COLO668 (cell line): ENCODE measurements at regions not wholly inside any gene's neighbourhood (a gene's known extent, or its start where the extent isn't known, plus 50 kb on each side); places are given as distances from the start of the nearest gene placed in this dataset.

Experiments used
- DNase-seq: peaks from one replicate; lab custom pipeline; 2025; ENCODE audit not compliant: unreplicated experiment; lab: John Stamatoyannopoulos, UW

DNA sequence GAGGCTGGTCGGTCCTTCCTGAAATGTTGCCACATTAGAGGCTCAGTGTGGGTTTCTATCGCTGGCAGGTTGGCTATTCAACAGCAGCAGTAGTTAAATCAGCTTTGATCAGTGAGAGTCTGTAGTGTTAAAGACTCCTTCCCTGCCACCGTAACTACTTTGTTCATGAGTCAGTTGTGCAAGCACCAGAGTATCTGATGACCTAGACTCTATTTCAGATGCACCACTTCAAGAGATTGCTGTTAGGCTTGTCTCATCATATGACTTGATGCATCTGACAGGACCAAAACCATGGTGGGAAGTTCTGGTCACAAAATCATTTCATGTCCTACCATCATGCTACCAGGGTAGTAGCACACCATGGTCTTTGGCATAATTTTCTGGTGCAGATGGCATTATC, 482.7 kb upstream of the MPDZ start:
- DNase-seq: no peak

DNA sequence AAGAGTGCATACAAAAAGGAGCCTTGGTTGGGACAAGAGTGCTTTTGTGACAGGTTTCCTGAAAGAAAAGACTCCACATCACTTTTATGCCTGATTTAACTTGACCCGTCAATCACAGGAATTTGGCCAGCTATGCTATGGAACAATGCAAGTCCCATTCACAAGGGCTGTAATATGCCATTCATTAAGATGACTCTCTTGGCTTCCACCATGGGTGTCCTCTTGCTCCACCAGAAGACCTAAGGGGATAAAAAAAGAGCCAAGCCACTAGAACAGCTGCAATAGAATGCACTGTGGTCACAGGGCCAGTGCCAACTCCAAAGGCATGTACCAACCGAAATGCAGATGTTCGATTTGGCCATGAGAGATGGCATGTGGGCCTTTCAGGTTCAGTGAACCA, 480.1 kb upstream of the MPDZ start:
- DNase-seq: no peak

DNA sequence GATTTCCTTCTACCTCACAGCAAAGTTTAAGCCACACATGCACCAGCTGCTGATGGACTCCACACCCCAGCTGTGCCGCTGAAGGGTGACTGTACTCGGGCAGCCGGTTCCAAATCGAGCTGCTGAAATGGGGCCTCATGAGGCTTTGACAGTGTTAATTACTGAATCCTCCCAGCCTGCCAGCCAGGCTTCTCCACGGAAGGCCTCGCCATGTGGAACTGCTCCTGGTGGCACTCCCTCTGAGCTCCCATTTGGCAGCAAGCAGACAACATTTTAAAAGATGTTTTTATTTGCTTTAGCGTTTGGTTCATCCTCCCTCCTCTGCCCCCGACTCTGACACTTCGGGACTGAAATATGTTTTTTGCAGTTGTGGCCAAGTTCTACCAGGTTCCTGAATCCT, 479.4 kb upstream of the MPDZ start:
- no peak for DNase-seq

DNA sequence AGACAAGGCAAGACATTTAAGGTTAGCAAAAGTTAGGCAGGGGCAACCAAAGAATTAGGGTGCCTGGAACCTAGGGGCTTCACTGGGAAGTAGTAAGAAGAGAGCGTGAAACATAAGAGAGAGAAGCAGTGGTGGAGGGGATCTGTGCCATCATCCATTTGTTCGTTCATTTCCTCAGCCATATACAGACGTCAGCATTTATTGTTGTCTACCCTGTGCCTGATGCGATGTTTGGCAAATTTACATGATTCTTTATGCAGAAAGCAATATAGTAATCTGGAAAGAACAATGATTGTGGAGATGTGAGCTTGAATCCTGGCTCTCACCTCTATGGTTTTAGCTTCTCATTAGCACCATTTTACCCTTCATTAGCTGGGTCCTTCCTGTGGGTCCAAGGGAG, 477.5 kb upstream of the MPDZ start:
- DNase-seq: no peak

DNA sequence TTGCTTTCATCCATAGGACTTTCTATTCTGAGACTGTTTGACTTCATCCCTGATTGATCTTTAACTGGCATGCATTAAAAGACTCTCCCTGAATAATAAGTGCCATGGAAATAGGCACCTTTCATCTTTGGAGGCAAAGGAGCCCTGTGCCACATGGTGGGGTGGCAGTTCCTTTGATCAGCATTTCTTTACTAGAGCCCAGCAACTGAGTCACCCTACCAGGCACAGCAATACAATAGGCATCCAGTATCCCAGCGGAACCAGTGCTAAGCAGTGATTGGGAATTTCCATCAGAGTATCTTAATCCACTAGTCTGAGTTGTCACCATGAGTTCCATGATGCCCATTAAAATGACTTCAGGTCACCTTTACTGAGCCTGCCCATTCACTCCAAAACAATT, 476.1 kb upstream of the MPDZ start:
- DNase-seq: no peak

DNA sequence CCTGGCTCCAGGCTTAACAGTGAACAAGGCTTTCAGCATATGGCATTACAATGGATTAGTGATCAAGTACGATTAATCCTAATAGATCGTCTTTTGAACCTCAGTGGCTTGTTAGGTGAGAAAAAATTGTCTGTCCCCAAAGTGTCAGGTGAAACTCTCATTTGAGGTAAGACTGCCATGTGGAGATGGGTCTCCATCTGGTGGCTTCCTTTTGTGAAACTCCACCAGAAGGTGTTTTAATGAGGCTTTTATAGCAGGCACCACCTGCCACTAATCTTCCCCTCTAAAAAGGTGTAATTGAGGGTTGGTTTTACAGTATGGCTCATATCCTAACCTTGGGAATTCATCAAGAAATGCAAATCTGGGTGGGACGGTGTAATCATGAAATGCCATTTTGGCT, 471.1 kb upstream of the MPDZ start:
- no peak for DNase-seq

DNA sequence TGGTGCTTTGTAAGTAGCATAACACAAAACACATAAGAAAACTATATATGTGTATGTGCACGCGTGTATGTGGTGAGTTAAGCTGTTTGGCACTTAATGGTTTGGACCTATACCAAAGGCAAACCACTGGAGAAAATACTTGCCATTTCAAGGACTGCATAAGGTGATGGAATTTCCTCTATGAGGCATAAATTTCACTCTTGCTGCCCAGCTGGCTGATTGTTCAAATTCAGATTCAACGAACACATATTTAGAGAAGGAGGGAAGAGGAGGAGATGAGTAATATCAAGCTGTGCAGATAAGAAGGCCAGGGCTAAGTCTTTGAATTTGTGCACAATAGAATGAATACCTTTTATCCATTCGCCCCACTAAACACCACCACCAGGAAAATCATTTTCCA, 470.6 kb upstream of the MPDZ start:
- DNase-seq: no peak

DNA sequence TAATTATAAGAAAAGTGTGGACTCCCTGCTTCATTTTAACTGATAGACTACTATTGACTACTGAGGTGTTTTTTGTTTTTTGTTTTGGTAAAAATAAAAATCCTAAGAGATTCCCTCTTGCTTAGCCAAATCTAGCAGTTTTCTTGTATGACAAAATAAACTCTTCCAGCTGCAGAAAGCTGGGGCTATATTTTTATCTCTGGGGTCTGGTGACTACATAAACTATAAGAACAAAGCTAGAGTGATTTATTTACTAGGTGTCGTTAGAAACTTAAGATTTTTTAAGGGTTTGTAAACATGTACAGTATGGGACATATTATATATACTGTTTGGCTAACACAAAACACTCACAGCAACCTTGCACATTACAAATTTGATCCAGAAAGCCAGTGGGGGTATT, 467.4 kb upstream of the MPDZ start:
- no peak for DNase-seq

DNA sequence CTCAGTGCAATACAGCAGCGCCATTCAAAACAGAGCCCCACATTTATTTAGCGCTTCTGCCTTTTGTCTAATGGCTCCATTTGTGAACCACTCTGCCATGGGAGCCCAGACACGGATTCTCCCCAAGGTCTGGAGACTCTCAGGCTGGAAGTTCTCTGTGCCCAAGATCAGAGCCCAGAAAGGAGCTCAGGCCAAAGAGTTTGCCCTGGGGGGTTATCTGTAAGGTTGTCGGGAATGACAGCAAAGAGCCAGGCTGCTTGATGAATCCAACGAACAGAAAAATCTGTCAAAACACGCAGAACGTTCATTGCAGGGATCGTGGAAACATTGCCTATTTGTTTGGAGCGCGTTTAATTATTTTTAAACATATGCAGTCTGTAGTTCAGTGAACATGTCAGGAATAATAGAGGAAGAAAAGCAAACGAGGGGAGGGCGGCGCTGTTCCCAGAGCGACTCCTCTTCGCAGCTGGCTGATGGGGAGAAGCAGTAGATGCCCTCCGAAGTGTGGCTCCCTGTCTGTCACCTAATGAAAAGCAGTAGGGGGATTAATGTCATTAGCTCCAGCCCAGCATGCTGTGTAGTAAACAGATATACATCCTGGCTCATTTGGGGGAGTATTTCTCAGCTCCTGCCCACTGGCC, 464.9 kb upstream of the MPDZ start:
- no peak for DNase-seq

DNA sequence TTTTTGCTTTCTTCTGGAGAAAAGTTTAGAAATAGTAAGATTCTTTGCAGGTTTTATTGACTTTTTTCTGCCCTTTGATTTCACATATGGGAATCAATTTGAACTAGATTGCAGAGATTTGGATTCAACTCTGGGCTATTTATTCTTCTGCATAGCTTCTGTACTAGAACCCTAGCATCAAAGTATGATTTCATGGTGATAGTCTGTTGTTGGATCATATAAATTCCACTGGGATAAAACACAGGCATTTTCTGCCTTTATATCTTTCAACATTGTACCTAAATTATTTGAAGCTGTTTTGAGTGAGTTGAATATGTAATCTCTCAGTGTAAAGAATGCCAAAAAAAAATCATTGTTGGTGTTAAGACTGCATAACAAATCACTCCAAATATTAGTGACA, 458.4 kb upstream of the MPDZ start:
- DNase-seq: no peak

DNA sequence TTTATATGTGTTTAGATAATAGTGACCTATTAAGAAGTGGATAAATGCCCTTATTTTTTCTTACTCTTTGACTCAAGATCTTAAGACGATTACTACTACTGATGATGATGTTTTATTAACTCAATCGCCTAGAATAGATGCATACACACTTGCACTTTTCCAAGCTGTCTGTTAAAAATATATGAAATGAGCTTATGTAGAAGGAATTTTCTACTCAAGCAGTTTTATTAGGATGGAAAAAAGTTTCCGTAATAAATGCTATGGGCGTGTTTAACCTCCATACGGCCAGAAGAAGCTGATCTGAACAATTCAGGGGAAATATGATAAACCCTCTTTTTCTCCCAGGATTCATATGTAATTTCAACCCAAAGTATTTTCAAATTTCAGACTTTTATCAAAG, 455.7 kb upstream of the MPDZ start:
- no peak for DNase-seq

DNA sequence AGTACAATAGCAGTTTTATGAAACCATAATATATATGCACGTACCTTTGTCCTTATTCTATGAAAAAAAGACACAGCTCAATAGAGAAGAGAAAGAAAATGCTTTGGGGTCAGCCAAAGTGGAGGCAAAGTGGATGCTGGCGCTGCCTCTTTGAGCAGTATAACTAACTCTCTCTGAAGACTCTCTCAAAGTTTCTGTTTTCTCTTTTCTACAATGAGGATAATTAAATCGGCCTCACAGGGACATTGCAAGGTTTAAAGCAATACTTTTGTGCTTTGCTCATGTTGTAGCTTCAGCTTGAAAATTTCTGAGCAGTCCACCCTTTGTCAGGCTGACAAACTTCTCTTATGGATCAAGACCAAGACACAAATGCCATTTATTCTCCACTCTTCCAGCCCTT, 455.1 kb upstream of the MPDZ start:
- no peak for DNase-seq

DNA sequence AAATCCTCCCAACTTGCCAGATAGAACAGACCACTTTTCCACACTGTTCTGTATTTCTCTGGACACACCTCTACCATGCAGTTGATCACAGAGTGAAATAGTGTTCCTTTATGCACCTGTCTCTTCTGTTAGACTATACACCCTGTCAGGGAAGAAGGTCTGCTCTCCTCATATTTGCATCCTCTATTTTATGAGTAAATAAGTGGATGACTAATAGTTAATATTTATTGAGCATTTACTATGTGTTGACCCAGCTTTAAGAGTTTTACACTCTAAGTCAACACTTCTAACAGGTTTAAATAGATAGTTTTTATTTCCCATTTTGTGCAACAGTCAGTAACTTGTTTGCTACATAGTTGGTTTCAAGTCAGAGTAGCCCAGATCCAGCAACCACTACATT, 452.8 kb upstream of the MPDZ start:
- no peak for DNase-seq

DNA sequence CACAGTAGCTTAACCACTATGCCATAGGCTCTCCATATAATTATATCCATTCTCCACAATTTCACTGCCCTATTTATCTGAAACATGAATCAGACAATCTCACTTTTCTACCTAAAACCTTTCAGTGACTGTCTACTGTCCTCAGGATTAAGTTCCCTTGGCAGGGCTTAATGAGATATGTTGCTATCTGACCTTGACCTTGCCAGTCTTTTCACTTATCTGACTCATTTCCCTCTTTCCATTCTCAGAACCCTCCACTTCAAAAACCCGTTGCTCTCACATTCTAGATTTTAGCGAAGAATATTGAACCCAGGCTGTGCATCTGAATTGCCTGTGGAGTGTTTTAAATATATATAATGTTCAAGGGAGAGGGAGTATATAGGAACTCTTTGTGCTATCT, 452.1 kb upstream of the MPDZ start:
- DNase-seq: no peak

DNA sequence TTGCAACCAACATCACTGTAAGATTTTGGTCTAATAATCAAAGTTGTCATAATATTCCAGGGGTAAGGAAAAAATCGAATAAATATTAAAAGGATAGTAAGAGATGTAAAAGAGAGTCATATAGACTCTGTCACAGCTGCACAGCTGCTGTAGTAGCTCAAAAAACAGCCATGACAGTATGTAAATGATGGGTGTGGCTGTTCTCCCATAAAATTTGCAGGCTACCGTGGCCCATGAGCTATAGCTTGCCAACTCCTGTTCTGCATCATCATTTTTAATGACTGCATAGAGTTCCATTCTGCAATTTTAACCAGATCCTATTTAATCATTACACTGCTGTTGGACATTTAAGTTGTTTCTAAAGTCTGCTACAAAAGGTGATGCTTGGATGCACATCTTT, 450.5 kb upstream of the MPDZ start:
- no peak for DNase-seq

DNA sequence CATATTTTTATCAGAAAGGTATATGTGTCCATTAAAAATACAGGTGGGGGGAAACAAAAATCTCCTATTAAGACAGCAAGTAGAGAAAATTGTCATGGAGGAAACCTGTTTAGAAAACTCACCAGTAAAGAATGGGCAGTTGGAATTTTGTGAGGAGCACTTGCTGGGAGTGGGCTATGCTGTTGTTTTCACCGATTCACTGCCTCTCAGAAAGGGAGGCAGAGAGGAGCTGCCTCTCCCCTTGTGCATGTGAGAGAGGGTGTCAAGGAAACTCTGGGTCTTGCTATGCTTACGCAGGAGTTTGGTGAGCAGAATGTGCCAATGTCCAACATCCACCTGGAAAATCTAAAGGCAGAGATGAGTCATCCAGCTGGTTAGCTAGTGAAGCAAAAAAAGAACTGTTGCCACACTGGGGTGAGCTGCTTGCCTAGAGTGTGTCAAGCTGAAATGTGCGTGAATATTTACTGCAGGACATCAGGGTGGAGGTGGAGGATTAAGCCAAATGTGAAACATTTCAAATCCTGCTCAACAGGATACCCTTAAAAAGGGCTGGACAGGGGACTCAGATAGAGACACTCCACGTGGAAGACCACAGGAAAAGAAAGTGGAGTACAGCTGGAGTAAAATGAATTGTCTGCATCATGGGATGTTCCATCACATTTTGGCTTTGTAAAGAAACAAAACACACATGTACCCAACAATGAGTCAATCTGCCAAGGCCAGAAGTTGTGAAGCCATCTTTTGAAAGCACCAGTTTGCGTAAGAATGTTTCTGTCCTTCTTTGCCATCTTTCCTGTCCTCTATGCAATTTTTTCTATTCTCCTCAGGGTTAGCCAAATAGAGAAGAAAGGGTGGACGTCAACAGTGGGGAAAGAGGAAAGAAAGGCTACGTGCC, 449.7 kb upstream of the MPDZ start:
- DNase-seq: no peak

DNA sequence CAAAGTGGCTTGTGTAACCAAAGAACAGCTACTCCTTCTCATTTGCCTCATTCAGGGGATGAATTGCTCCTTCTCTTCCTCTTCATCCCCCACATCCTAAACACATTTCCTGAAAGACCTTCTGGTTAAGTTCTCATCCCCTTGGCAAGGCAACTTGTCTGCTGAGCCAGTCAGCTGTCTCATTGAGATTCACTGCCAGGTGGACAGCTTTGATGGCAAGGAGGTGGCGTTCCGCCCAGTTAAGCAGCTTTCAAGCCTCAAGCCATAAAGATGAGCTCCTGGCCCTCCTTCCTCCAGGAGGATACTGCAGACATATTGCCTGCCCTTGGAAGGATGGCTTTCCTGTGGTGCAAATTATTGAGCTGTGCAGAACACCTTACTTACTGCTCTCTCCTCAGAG, 448.6 kb upstream of the MPDZ start:
- DNase-seq: no peak

DNA sequence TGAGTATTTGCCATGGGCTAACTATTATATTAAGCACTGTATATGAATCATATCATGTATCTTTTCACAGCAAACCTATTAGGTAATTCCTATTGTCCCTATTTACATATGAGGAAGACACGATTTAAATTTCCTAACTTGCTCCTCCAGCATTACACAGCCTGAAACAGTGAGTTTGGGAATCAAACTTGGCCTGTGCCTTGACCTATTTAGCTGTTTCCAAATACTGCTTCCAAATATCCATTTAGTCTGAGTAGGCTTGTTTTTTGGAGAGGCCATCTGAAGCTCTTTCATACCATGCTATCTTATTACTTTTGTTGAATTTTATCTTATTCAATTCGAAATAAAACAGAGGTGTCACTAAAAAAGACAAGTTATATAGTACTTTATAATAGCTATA, 447.3 kb upstream of the MPDZ start:
- no peak for DNase-seq

DNA sequence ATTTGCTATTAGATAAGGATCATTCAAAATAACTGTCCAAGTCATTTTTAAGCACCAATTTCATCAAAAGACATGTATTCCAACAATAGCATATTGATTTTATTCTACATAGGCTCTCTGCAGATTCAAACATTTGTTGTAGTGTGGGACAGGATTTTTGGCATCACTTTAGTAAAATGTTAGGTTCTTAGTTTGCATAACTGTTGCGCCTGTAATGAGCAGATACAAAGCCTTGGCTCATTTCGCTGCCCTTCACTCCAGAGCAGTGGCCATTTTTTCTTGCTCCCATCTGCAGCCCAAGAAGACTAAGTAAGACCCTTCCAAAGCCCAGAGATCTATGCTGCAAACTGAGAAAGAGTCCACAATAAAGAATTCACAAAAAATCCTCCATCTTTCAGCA, 446.0 kb upstream of the MPDZ start:
- no peak for DNase-seq

DNA sequence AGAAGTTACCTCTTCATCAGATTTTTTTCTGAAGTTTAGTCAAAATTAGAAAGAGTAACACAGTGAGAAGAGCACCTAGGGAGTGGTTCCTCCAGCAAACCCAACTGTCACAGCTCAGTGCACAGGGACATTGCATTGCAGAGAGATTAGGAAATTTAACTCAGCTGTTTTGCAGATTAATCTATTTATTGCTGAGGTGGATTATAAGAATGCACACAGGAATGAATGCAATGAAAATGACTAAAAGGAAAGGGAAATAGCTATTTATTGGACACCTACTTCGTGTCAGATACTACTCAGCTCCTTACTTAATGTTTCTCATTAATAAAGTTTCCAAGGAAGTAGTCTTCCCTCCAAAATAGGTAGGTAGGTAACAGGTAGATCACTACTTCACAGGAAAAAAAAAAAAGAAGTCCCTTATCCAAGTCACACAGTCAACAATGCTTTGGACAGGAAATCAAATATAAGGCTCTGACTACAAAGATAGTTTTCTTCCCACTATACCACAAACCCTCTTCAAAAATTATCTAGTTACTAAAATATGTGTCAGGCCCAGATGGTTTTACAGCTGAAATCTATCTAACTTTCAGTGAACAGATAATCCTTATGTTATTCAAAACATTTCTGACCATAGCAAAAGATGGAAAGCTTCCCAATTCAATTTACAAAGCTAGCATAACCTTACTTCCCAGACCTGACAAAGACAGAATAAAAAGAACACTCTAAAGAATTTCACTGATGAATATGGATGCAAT, 442.2 kb upstream of the MPDZ start:
- no peak for DNase-seq

DNA sequence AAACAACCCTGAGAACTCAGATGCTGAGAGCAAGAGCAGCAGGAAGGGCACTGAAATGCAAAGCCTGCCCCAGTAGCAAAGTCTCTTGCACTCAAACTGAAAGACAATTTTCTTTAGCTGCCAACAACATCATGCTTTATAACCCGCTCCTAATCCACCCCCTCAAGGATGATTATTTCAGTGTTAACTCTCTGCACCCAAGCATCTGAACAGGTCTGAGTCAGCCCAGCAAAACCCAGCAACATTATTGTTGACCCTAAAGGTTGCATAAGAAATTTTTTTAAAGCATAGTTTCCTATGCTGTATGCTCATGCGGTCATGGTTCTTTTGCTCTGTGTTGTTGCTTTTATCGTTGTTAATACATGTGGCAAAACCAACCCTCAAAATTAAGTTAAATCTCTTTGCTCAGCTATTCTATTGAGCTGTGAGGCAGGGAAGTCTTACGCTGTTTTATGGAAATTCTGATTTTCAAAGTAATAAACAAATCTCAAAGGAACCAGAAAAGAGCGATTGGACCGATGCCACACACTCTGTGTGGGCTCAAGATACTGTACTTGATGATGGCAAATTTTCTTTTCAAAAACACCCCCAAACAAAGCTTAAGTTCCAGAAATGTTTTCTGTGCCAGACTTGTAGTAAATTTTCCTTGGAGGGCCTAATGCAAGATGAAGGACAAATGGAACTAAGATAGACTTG, 440.6 kb upstream of the MPDZ start:
- no peak for DNase-seq

DNA sequence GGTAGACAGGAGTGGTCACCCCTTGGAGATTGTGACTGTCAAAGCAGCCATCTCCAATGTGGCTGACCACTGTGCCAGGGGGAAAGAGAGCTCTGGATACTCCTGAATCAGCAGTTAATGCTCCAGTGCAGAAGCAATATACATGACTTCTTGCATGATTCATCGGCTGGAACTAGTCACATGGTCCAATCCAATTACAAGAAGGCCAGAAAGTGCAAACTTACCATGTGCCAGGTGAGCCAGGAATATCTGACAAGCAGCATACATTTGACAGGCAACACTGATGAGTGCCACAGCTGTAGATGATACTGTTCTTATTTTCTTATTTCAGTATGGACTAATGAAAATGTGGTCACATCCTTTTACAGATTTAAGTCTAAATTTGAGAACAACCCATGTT, 440.0 kb upstream of the MPDZ start:
- no peak for DNase-seq
